Frontal cortex (tissue), 3 donors: ENCODE measurements at regions not wholly inside any gene's neighbourhood (a gene's known extent, or its start where the extent isn't known, plus 50 kb on each side); places are given as distances from the start of the nearest gene placed in this dataset.

Source experiments
- DNase-seq, 2 donors: peaks; one replicate each; pipeline ENCODE4 v3.0.0; 2012; ENCODE audit warnings: low spot score in 2 of 2
- FAIRE-seq: peaks from 2 replicates; lab custom pipeline; 2012; peaks lifted over from hg19 to GRCh38; lab: Jason Lieb, UNC
- donor health status: control.
- donor health status: control.
- donor health status: control.

DNA sequence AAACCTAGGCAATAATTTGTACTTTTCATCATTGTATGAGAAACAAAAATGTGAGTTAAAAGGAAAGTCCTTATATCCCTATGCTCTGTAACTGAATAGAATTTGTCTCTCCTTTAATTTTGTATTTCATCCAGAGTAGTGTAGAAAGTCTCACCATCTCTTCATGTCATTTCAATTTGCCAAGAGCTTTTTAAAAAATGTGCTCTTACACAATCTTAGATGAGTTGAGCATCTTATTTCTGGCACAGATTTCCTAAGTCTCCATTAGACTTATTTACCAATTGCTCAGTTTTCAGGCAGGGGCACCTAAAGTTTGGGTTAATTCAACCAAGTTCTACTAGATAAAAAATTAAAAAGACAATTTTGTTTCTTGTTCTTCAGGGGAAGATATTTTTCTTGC is 201.5 kb upstream of the RBMS3 start:
- FAIRE-seq: no peak
- no peak for DNase-seq

DNA sequence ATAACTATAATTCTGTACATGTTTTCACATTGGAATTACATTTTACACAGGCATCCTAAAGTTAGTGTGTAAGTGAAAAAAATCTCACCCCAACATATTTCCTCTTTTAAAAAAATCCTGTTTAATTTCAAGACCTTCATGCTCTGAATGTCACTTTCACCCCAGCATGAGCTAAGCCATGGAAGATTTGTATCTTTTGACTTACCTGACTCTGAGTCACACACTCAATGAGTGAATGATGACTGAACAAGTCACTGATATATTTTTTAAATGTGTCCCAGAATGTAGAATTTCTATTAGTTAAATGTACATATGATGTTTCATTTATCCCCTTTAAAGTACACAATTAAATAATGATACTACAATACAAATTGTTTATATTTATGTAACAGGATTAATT is 199.9 kb upstream of the RBMS3 start:
- DNase-seq (no peak), FAIRE-seq (no peak)

DNA sequence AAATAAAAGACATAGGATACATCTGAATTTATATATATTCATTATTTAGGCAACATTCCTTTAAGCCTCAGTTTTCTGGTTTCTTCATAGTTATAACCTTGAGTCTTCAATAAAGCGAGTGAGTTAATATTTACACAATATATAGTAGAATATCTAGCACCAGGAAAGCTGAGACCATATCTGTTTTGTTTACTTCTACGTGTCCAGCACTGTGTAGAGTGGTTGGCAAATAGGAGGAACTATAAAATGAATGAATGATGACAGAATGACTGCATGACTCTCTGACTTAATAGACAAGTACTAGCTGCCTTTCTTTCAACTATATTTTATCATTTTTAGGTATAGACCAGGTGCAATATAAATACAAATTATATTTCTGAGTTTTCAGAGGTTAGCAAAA is 197.8 kb upstream of the RBMS3 start:
- DNase-seq: no peak
- FAIRE-seq: no peak

DNA sequence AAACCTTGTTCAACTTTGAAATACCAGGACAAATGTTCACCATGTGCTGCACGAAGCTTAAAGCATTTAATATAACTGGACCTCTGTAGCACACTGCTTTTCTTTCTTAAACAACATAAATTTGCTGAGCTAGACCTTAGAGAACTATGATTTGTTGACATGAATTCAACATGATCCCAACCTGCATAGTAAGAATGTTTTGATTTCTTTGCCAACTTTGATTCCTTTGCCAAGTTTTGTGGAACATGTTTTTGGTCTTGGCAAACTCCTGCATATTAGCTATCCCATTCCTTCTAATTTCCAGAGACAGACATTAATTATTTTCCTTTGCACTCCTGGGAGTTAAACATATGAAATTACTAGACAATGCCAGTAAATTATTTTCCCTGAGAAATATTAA is 197.2 kb upstream of the RBMS3 start:
- no peak for FAIRE-seq
- DNase-seq: no peak

DNA sequence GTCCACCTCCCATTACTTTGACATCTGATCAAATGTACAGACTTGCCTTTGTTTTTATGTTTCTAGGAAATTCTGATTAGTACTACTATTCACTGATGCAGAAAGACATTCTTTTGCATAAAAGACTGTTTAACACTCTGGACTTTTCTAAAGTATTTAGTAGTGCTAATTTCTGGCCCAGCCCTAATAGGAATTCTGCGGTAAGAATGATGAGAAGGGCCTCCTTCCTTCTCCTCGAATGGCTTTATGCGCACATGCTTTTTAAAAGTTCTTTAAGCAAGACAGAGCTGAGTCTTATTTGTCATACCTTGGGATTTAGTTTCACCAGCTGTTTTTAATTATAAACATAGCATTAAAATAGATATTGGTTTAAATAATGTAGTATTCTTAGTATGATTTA is 192.3 kb upstream of the RBMS3 start:
- no peak for DNase-seq
- FAIRE-seq: no peak

DNA sequence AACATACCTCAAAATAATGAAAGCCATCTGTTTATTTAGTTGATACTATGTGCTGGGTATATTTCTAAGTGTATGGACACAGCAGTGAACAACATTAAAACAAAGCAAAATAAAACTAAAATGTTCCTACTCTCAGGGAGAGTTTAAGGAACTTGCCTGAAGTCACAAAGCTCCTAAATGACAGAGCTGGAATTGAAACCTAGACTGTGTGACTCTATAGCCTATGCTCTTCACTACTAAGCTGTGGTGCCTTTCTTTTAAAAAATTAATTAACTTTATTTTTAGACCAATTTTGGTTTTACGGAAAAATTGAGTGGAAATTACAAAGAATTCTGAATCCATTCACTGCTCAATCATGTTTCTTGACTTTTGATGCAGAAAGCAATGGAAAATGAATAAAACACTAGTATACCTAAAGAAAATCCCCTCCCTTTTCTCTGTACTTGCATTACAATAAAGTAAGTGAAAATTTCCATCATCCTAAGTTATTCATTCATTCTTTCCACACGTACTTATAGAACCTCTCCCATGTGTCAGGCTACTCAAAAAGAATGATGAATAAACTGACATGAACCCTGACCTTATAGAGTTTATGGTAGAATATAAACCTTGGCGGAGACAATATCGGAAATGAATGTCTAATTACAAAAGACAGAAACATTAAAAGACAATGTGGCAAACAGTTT is 189.8 kb upstream of the RBMS3 start:
- DNase-seq (no peak), FAIRE-seq (no peak)

DNA sequence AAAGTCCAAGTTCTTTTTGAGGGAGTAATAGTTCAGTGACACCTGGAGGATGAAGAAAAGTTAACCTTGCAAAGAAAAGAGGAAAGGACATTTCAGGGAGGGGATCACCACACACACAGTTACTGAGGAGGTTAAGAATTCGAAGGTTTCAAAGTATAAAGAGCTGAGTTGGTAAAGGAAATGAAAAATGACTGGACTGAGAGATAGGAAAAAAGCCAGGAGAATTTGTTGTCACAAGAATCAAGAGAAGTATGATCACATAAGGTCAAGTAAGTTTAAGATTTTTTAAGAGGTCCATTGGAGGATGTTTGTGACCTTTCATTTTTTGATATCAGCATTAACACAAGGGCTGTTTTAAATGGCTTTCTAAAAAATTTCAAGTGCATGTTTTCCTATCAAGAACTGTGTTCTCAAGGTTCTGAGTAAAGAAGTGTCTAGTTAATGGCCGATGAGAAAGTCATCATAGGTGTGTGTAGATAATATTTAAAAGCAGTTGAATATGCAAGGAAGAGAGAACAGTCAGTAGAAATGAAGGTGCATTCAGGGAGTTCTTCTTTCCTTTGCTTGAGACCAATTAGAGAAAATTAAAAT is 189.2 kb upstream of the RBMS3 start:
- no peak for DNase-seq
- FAIRE-seq: no peak

DNA sequence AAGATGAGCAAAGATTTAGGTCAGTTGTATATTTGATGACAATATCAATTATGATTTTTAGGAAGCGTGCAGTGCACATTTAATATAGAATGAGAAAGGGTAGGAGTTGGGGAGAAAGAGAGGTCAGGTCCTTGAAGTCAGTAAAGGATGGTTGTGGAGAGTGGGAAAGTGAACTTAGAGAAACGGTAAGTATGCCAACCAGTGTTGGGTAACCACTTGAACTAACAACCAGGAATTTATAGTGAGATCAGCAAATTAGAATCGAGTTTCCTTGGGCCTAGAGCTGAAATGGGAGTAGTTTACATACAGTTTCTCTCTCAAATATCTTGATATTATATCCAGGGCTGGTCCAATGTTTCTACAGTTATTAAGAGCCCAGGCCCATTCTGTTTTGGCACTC is 188.5 kb upstream of the RBMS3 start:
- DNase-seq (no peak), FAIRE-seq (no peak)

DNA sequence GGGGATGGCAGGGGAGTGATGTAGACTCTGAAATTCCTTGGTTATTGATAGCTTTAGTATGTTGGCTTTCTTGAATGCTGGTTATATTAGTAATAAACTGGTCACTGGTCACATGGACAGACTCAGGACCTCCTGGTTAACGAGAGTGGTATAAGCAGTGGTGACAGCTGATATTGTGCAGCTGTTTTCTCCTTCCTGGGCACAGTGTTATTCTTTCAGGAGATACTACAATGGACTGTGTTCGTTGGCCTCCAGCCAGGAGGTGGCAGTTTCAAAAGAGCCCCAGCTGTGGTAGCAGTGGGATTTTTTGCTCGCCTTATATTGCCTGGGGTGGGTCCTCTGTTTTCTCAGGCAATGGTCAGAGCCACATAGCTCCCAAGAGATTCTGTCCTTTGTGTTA is 181.6 kb upstream of the RBMS3 start:
- no peak for FAIRE-seq
- DNase-seq: no peak

DNA sequence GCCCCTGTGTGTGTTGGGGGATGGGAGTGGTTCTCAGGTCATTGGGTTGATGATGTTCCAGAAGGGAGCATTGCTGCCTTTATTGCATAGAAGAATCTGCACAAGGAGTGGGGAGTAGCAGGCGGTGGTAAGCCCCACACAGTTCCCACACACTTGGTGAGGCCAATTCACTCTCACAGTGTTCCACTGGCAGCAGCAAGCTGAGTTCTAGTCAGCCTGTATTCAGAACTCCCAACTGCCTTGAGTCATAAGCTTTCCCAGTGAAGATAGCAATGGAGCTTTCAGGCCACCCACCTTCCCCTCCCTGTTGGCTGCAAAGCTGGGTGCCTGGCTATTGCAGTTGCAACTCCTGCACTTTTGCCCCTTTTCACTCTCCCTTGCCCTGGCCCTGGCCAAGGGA is 181.1 kb upstream of the RBMS3 start:
- DNase-seq: no peak
- no peak for FAIRE-seq

DNA sequence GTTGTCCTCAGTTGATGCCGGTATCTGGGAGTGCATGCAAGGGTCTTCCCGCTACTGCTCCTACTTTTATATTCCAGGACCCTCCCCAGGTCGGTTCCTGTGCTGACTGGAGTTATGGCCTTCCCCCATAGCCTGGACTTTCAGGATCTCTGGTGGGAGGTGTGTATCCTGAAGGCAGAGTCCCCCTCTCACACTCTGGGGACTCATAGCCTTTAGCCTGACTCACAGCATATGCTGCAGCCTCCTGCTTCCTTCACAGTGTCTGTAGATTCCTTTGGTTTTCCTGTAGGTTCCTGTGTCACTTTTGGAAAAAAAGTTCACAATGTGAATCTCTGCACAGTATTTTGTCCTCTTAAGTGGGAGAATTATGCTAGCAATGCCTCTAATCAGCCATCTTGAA is 180.6 kb upstream of the RBMS3 start:
- FAIRE-seq (no peak), DNase-seq (no peak)

DNA sequence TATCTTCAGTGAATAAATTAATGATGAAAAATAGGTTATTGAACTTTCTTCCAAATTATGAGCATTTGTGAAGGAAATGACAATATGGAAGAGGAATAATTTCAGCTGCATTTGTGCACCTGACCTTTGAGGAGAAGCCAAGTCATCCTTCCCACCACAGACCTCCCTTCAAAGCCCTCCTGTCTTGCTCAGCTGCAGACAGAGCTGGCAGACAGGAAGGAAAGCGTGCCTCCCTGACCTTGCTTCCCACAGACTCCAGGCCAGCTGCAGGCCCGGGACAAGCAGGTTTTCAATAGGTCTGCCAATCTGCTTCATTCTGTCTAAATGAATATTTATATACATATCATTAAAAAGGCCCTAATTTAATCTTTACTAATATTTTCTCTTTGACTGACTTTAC is 152.9 kb upstream of the RBMS3 start:
- FAIRE-seq (no peak), DNase-seq (no peak)

DNA sequence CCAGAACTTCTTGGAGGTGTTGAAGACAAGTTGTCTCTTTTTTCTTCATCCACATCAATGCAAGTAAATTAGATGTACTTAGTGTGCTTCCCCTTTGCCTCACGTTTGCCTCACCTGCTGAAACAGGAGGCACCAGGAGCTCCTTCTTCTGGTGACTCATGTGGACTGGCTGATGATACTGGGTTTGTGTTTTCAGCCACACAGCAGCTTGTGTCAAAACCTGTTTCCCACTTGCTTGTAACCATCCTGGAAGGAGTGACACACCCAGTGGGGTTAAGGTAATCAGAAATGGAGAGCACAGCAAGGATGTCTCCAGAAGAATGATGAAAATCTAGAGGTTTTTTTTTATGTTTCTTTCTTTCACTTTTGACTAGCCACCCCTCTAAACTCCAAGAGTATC is 143.3 kb upstream of the RBMS3 start:
- no peak for FAIRE-seq
- no peak for DNase-seq

DNA sequence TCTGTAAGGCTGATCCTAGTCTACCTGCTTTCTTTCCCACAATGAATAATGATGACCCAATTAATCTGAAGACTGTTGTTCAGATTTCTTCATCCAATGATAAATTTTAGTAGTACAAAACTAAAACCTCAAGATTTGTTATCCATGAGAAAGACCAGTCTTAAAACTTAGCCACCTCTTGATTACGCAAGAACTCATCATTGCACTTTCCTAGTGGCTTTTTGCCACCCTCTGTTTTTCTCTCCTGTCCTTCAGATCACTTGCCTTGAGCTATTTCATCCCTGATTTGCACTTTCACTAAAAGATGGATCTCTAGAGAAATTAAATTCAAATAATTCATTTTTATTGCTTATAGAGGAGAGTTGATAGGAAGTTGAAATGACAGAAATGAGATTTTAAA is 142.7 kb upstream of the RBMS3 start:
- no peak for DNase-seq
- no peak for FAIRE-seq

DNA sequence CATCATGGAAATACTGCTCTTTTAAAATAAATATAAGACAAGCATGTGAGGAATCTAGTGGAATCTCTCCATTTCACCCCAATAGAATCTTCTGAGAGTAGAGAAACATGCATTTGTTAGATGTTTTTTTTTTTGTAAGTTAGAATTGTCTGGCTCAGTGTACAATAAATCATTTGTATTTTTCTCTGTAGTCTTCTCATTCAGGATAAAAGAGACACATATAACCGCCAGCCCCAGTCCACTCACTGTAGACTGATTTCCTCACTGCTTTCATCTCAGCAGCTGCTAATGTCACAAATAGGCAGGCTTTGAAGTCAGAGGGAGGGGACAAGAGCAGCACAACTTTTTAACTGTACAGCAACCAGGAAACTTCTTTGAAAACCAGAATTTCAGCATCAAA is 140.2 kb upstream of the RBMS3 start:
- DNase-seq: no peak
- no peak for FAIRE-seq

DNA sequence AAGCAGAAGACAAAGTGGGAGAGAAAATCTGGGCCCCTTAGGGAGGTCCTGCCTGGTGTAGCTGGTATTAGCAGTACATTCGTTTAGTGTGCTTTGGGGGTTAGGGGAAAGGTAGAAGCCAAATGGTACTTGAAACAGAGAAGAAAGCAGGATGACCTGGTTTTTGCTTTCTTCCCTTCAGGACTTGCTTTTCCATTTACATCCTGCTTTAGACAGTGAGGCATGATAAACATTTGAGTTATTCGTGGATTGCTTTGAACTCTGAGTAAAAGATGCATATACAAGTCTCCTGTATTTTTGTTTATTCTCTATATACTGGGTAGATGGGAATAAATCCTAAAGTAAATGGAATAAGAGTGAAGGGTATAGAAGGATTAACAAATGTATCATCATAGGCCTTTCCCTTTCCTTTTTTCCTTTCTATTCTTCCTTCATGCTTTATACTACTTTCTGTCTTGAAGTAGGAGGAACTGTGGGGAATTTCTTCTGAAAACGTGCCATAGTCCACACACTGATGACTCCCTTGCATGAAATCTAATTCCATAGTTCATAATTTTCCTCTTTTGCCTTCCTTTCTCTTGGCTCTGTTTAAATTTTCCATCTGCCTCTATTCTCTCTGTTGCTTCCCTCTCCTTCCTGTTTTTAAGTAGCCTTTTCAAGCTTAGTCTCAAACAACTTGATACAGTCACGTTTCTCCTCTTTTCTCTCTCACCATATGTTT is 139.5 kb upstream of the RBMS3 start:
- DNase-seq (no peak), FAIRE-seq (no peak)

DNA sequence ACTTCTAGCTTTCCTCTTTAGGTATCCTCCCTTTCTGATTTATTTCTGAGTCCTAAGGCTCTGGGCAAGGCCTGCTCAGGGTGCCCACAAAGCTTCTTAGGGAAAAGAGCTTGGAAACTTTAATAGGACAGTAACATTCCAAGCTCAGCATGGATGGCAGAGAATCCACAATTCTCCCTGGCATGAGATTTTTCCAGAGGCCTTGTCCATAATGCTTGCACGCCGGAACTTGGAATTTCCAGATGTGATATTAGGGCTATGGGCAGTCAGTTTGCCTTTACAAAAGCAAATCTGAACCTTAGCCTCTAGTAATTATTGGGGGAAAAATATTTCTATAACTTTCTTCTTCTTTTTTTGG is 139.0 kb upstream of the RBMS3 start:
- FAIRE-seq (no peak), DNase-seq (no peak)

DNA sequence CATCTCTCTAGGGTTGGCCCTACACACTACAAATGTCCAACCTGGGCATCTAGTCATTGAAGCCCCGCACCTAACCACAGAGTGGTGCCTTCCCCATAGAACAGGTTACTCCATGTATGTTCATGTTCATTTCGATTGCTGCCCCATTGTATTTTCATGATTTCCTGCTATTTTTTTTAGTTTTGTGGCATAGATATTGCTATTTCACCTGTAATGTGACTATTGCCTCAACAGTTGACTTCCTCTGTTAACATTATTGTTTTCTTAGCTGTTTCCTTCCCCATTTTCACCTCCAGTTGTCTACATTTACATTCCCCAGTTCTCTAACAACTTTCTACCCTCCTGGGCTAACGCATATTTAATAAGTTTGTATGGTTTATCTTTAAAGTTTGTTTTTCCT is 137.7 kb upstream of the RBMS3 start:
- FAIRE-seq (no peak), DNase-seq (no peak)

DNA sequence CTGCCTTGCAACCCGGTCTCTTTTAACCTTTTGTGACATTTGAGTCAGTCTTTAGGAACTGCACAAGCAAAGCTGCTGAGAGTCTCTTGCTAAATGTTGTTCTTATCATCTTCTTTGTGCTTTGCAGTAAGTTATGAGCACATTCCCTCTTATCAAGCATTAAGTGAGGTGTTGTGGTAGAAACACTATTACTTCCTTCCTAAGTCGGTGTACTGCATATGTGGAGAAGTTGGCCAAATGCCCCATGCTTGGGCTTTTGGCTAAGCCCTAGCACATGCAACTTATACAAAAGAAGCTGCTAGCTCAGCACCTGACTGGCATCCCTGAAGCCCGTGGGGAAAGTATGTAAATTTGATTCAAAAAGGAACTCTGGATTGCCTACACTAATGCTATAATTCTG is 136.5 kb upstream of the RBMS3 start:
- FAIRE-seq: no peak
- DNase-seq: no peak

DNA sequence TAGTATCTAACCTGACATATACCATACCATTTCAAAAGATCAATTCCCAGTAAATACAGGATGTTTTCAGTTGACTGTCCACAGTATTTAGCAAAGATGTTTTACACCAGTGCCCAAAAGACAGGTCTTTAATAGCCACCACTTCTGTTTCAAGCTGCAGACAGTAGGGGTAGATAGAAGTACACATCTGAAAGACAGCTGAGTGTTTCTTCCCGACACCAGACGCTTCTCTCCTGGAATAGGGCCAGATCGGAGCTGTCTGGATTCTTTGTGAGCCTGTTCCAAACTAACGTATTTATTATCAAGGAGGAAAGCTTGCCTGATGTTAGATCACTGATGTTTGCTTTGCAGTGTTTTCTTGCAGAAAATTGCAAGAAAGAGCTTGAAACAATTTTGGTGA is 136.1 kb upstream of the RBMS3 start:
- DNase-seq (no peak), FAIRE-seq (no peak)

DNA sequence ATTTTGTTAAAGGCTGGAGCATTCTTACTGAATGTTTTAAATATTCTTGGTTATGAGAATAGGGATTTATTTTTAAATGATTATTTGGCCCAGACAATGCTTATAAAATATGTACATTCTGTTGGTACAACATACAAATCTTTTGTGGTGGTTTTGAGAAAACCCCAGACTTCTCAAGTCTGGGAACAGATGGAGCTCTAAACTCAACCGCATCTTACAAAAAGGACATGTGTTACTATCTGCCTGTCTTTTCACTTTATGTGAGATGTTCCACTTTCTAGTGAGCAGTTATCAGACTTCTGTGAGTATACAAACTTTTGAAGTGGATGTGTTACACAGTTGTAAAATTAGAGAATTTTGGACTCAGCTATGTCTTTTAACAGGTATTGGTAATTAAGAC is 135.5 kb upstream of the RBMS3 start:
- FAIRE-seq (no peak), DNase-seq (no peak)

DNA sequence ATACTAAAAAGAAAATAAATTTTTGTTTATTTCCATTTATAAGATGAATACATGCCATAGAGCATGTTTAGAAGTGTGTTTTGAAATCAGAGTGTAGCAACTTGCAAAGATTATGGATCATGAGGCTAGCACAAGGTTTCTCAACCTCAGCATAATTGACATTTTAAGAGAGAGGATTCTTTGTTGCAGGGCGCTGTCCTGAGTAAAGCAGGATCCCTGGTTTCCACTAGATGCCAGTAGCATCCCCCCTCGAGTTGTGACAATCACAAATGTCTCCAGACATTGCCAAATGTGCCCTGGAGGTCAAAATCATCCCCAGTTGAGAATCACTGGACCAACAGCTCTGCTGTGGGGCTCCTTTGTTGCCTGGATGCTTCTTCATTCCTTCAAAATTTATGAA is 128.5 kb upstream of the RBMS3 start:
- DNase-seq (no peak), FAIRE-seq (no peak)
